Islet of Langerhans (tissue), 1 donor: ENCODE measurements at regions not wholly inside any gene's neighbourhood (a gene's known extent, or its start where the extent isn't known, plus 50 kb on each side); places are given as distances from the start of the nearest gene placed in this dataset.

Experiments used
- FAIRE-seq: peaks from one replicate; lab custom pipeline; 2011; peaks lifted over from hg19 to GRCh38; lab: Jason Lieb, UNC

DNA sequence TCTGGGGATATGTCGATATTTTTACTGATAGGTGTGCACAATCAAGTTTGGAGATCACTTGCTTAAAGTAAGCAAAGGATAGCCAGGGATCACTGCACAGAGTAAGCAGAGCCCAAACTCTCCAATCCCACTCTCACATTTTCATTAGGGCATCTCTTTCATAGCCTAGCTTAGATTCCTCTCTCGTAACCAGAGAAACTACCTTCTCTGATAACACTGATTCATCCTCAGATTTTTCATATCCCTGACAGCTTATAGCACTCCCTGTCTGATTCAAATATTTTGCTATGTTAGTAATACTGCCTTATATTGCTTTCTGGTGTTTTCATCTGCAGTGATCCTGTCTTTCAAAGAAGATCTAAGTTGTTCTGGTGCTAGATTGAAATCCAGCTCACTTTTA is 123.7 kb downstream of the CBLL2 start:
- no peak for FAIRE-seq

DNA sequence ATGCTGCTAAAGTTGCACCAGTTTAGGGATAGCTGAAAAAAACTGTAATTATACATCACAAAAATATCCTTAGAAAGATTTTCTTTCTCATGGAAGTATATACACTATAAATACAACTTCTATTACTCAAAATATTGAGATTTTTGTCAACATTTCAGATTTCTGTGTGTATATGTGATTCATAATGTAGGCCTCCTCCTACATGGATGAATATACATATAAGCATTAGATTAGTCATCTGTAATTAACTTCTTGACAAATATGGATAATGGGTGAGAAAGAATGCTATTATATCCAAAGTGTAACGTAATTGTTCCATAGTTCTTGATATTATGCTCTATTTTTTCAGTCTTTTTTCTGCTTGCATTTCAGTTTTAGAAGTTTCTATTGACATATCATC is 124.9 kb downstream of the CBLL2 start:
- no peak for FAIRE-seq

DNA sequence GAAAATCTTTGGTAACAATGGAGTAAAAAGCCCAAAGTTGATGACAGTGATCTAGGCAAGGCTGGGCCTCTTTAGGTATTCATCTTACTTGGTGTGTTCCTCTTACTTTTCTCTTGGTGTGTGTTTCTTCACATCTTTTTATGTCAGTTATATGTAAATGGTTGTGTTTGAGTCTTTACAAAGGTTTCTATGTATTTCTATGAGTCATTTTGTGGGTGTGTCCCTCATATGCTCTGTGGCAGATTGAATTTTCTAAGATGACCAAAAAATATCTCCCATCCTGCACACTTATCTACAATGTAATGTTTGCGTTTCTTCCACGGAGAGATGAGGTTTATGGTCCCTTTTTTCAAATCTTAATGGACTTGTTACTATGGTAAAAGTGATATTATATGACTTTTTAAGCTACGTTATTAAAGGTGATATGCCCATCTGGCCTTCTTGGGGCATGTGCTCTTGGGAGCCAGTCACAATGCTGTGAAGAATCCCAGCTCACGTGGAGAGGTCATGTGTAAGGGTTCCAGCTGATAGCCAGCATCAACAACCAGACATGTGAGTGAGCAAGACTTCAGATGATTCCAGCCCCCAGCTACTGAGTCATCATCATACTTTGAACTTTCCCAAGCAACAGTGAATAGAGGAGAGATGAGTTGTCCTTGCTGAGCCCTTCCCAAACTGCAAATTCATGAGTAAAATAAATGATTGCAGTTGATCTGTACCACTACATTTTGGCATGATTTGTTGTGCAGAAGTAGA is 126.9 kb downstream of the CBLL2 start:
- FAIRE-seq = no peak

DNA sequence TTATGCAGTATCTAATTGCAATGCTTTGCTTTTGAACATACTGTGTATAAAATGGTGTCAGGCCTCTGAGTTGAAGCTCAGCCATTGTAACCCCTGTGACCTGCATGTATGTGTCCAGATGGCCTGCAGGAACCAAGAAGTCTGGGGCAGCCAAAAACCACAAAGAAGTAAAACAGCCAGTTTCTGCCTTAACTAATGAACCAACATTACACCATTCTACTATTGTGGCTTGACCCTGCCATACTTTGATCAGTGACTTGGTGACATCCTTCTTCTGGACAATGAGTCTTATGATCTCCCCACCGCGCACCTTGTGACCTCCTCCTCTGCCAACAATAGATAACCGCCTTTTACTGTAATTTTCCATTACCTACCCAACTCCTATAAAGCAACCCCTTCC is 131.6 kb downstream of the CBLL2 start:
- no peak for FAIRE-seq

DNA sequence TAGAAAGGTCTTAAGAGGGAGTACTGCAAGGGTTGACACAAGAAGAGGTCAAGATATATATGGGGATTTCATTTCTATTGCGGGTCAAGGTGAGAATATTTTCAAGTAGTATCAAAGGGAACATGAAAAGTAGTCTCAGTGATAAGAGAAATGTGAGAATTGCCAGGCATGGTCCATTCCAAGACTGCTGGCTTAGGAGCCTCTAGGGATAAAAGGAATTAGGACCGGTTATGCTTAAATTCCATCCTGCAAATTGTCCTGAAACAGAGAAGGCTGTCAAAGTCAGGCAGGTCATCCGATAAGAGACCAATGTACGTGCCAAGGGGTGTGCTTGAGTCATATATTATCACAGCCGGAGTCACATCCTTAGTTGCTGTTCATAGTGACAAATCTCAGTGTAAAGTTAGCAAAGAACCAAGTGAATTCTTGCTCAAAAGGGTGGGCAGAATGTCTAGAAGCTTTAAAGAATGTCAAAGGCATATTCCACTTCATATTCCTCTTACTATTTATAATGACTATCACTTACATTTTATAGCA is 133.6 kb downstream of the CBLL2 start:
- FAIRE-seq = no peak

DNA sequence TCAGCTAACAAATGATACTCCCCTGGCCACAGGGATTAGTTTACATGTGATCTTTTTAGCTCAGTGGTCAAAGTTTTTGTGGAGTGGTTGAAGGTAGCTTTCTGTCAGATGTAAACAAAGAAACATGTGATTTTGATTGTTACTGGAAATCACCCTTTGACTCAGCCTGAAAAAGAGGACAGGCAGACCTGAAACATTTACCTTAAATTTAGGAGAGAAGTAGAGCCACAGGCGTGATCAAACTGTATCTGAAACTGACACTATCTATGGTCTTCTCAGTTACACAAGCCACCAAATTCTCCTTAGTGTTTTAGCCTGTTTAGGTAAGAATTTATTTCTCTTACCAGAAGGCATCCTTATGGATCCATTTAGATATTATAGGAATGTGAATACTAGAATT is 136.7 kb downstream of the CBLL2 start:
- FAIRE-seq = no peak

DNA sequence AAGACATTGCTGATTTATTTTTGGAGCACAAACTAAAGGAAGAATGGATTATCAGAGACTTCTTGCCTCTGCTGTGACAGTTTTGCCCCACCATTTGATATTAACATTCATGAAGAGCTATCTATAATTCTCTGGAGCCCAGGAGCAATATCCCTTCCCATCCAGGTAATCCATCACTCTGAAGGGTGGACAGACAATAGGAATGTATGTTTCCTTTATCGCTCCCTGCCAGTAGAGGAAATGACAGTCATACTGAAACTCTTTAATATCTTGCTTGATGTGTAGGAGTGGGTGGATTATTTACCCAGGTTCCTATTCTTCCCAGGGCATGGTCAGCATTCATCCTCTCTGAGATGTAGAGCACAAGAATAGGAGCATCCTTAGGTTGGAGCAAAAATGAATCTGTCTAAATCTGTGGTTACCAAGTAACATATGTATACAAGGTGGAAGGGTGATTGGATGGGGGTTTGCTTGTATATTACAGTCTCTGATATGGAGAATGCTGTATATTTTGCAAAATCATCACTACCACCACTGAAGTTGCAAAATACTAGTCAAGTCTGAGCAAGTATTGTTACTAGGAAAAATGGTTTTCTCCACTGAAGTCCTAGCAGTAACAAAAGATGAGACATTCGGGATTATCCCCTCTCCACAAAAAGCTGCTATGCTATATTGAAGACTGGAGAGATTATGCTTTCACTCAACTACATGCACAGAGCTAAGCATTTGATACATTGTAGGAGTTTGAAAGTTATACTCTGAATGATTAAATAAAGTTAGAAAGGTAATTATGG is 151.6 kb downstream of the CBLL2 start:
- FAIRE-seq = no peak

DNA sequence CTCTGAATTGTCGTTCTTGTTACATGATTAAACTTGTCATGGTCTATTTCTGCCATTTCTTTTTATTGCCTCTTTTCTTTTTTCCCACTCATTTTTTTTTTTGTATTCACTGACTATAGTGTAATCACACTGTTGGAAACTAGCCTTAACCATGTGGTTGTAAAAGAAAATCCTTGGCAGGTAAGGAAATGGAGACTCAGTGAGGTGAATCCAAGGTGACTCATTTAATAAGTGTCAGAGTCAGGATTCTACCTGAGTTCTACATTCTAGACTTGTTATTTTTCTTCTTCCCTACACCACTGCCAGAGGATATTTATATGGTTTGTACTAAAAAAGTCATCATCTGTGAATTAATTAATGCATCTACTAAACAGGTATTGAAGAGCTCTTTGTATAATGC is 152.2 kb downstream of the CBLL2 start:
- FAIRE-seq = no peak

DNA sequence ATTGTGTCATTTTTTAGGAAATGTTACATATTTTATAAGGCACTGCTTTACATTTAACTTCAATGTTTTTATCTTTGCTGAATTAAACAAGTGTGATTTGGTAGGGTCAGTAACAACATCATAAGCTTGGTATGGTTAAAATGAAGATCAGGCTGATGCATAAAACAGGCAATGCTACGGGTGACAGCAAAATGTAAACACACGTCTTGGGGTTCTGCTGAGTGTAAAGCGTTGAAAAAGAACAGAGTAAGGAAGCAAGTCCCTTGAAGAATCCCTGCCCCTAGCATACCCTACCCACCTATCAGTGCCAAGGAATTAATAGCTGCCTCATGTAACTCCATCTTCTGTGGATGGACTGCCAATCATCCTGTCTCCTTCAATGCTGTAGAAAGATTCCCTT is 157.0 kb downstream of the CBLL2 start:
- FAIRE-seq = no peak

DNA sequence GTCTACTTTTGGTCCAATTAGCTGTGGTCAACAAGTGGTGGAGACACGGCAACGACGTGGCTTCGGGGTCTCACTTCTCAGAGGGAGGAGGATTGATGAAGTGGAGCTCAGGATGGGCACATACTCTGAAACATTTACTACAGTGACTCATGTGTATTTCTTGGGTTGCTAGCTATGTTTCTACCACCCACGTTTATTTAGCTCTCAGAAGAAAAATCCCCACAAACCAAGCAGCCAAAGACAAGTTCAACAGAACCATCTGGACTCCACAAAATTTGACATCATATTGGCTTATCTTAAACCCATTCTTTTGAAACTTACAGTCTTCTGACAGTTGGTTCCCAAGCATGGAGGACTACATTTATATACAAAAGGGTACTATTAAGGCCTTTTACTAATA is 158.0 kb downstream of the CBLL2 start:
- no peak for FAIRE-seq

DNA sequence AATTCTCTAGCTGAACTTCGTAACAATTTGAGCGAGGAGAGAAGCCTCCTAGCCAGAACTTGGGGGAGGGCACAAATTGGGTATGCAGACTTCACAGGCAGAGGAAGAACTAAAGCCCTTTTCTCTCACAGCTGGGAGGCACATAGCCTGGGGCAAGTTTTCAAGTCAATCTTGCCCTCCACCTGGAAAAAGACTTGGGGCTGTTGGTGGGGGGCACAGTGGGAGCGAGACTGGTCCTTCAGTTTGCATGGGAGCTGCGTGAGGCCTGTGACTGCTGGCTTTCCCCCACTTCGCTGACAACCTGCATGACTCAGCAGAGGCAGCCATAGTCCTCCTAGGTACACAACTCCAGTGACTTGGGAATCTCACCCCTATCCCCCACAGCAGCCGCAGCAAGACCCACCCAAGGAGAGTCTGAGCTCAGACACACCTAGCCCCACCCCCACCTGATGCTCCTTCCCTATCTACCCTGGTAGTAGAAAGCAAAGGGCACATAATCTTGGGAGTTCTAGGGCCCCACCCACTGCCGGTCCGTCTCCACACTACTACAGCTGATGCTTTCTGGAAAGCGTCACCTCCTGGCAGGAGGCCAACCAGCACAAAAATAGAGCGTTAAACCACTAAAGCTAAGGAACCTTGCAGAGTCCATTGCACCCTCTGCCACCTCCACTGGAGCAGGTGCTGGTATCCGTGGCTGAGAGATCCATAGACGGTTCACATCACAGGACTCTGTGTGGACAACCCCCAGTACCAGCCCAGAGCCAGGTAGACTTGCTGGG is 160.8 kb downstream of the CBLL2 start:
- FAIRE-seq = no peak

DNA sequence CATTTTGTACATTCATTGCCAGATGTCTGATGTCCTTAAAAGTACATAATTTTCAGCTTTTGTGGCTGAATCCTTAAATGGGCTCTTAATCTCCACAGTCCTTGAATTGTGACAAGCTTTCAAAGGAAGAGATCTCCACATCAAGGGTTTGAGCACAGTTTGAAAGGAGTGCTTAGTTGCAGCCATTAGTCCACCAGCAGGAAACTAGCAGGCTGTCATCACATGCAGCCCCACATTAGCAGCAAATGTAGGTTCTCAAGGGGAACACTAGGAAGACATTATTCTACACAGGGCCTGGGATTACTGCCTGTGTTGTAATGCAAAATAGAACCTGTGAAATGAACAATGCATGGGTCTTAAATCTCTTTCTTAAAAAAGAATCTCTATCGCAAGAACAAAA is 173.2 kb downstream of the CBLL2 start:
- no peak for FAIRE-seq

DNA sequence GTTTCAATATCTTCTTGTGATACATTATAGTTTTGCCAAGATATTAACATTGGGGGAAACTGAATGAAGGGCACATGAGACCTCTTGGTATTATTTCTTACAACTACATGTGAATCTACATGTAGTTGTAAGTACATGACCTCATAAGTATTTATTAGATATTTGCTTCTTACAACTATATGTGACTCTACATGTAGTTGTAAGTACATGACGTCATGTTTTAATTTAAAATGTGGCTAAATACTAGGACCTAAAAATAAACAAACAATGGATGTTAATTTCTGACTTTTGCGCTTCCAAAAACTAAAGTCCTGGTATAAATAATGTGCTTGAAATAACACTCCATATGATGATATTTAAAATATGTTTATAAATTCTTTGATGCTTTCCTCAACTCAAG is 190.2 kb downstream of the CBLL2 start:
- peak; percentile 33 for FAIRE-seq

DNA sequence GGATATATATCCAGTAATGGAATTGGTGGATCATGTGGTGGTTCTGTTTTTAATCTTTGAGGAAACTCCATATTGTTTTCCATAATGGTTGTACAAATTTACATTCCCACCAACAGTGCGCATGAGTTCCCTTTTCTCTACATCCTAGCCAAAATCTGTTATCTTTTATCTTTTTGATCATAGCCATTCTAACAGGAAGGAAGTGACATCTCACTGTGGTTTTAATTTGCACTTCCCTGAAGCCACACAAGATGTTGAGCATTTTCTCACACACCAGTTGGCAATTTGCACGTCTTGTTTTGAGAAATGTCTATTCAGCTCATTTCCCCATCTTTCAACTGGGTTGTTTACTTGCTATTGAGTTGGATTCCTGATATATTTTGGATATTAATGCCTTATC is 194.9 kb downstream of the CBLL2 start:
- FAIRE-seq = no peak

DNA sequence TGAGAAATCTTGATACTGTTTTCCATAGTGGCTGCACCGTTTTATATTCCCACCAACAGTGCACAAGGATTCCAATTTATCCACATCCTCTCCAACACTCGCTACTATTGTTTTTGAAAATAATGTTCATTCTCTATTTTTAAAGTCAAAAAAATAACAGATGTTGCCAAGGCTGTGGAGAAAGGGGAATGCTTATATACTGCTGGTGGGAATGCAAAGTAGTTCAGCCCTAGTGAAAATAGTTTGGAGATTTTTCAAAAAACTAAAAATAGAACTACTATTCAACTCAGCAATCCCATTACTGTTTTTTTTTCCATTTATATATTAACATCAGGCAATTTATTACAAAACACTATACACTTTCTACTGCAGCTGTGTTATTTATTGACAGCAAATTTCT is 208.7 kb downstream of the CBLL2 start:
- no peak for FAIRE-seq

DNA sequence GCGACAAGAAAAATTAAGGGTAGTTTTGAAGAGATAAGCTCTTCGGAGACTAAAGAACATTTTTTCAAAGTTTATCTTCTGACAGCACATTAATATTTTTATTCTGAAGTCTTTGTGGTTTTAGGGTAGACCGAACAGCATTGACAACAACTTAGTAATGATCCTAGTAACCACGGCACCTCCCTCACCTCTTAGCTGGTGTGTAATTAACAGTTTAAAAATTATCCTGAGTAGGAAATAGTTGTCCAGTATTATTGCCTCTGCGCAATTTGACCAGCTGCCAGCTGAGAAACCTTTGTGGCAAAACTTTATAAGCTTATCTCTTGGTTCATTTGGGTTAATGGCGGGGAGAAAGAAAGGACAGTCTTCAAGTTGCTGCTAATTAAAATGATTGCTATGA is 213.6 kb downstream of the CBLL2 start:
- FAIRE-seq = no peak

DNA sequence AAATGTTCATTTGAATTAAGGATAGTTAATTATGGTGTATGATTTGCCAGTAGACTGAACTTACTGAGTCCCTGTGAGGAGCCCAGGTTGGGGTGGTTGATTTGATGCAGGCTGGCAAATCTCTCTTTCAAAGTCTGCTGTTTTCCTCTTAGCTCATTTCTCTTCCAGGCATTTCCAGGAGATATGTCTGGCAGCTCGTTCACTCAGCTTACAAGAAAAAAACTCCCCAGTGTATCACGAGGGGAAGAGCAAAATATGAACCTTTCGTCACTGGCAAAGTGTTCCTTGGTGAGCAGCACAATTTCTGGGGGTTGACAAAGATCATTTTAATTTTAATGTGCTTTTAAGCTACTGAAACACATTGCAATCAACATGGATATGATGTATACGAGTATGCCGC is 244.2 kb downstream of the CBLL2 start:
- no peak for FAIRE-seq

DNA sequence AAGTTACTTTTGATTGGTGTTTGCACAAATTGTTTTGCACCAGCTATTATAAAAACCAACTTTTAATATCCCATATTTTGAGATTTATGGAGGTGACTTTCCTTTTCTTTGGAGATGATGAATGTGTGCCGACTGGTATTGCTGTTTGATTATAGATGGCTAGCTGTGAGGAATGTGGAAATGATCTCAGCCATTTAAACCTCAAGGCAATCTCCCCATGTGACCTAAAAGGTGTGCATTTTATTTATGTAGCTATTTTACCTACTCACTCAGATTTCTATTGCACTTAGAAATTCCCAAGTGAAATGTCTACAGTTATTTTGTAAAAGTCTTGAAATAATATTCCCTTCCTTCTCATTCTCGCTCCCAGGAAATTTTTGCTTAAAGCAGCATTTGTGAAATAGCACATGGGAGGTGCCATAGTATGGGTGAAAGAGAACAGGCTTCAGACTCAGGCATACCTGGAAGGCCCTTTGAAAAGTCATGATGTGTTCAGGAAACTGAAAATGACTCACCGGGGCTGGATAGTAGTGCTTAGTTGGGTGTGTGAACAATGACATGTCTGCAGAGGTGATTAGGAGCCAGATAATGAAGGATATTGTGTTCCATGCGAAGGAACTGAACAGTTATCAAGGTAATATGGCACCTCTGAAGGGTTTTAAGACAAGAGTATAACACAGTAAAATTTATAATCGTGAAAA is 247.6 kb downstream of the CBLL2 start:
- FAIRE-seq = no peak

DNA sequence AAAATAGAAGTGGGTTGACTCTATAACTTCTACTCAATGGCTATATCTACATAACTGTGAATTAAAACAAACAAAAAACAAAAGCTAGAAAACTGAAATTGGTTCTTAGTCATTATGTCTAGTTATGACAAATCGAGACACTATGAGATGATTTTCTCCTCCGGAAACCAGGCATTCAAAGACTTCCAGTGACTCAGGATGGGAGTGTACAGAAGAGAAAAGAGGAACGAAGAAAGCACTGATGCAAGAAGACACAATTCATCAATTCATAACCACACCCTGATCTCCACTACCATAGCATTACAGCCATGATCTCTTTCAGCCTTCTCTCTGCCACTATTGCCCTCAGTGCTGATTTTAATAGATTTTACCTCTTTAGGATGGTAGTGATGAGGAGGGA is 253.6 kb downstream of the CBLL2 start:
- no peak for FAIRE-seq

DNA sequence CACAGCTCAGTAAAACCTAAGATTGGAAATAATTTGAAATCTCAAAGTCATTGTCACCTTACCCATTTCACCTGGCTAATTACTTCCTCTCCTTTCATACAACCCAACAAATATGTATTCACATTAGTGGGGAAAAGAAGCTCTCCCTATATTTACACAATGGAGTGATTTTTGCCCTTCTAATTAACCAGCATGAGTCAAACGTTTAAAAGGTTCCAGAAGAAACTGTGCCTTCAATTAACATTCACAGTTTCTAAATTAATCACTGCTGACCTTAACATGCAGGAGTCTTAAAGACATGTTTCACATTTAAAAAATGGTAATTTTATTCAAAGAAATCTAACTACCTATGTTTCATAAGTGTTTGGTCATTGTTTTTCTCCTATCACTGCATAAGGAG is 254.6 kb downstream of the CBLL2 start:
- peak; percentile 71 for FAIRE-seq

DNA sequence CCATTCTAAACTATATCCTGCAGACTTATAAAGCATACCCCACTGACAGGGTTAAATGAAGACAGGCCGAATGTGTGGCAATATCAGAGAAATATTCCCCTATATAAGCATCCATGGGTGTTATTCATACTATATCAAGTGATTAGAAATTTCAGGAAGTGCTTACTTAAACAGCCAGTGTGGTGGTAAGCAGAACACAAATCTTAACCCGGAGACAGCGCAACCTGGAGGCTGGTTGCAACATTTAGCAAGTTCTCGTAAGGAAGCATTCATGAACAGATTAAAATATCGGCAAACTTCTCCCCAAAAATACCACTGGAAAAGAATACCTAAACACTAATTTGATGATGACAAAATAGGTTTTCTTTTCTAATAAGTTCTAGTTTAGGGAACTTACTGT is 261.2 kb downstream of the CBLL2 start:
- no peak for FAIRE-seq

DNA sequence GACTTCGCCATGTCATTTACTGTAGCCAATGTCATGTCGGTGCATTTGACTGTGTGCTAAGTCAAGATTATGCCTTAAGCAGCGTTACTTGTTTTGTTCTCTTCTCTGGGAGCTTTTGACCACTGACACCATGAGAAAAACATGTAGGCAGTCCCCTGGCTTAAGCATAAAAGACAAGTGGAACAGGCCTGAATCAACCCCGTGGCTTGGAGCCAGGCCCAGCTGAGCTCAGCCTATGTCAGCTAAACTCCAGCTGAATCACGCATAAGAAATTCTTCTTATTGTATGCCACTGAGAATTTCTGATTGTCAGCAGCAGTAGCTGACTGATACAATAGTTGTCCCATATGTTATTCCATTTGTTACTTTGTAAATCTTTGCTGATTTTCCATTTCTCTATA is 261.9 kb downstream of the CBLL2 start:
- FAIRE-seq = no peak
